Ascending aorta (tissue), 2 donors: ENCODE measurements at regions not wholly inside any gene's neighbourhood (a gene's known extent, or its start where the extent isn't known, plus 50 kb on each side); places are given as distances from the start of the nearest gene placed in this dataset.

ENCODE experiments used
- DNase-seq, 2 donors: peaks; one replicate each; pipeline ENCODE4 v3.0.0-alpha.2; 2019; ENCODE audit warnings: low spot score in 2 of 2
- H3K27ac ChIP-seq, 2 donors: fragments of 200-600 bp; sonication (generic); one replicate each; pipeline ENCODE4 v1.5.1; 2016 to 2017; ENCODE audit warnings: mild to moderate bottlenecking in 1 of 2
- H3K27me3 ChIP-seq: fragments of 200-600 bp; sonication (generic); one replicate; pipeline ENCODE4 v1.5.1; 2017
- H3K36me3 ChIP-seq, 2 donors: fragments of 200-600 bp; sonication (generic); one replicate each; pipeline ENCODE4 v1.5.1; 2016
- H3K4me1 ChIP-seq, 2 donors: fragments of 200-600 bp; sonication (generic); one replicate each; pipeline ENCODE4 v1.5.1; 2016 to 2017; ENCODE audit warnings: mild to moderate bottlenecking in 1 of 2
- H3K4me3 ChIP-seq, 2 donors: fragments of 200-600 bp; sonication (generic); one replicate each; pipeline ENCODE4 v1.5.1; 2016 to 2017; ENCODE audit warnings: mild to moderate bottlenecking in 1 of 2
- H3K9me3 ChIP-seq, 2 donors: fragments of 200-600 bp; sonication (generic); one replicate each; pipeline ENCODE4 v1.5.1; 2016
- intact Hi-C: fragments of 100-400 bp; cut with DNase I; formaldehyde crosslinking; loops from one replicate; pipeline ENCODE4 v1.15.1; 2023
- TF ChIP-seq, protein P1 (sequence below), 3 experiments: fragments of 200-600 bp in 2 of 3; fragments of 450-650 bp in 1 of 3; sonication (generic) in 2 of 3; IDR thresholded peaks; one replicate each; pipeline ENCODE4 v1.5.1; 2016 to 2019; ENCODE audit warnings: antibody characterized with exemption in 3 of 3, mild to moderate bottlenecking in 1 of 3, moderate library complexity in 1 of 3

DNA sequence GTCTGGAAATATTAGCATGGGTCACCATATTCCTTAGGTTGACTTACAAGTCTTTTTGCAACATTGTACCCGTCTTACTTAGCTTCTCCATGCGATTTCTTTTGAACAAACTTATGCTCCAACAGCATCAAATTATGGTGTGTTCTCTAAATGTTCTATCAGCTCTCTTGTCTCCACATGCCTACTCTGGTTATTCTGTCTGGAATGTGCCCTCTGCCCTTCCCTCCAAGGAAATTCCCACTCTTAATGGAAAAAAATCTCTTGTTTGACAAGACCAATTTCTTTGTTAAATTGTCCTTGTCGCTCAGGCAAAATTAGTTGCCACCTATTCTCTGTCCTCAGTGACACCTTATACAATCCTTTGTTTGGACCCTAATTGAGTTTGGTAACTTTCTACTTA, 522.8 kb upstream of the LUZP2 start:
- no peaks in the 10 kb centered on the region for H3K27me3 ChIP-seq
- DNase-seq = no peak
- intact Hi-C loops = no loop called here
- no peaks in the 10 kb centered on the region for H3K4me1 ChIP-seq
- no peak overlapping the region for H3K27ac ChIP-seq
- TF ChIP-seq, protein P1, sequence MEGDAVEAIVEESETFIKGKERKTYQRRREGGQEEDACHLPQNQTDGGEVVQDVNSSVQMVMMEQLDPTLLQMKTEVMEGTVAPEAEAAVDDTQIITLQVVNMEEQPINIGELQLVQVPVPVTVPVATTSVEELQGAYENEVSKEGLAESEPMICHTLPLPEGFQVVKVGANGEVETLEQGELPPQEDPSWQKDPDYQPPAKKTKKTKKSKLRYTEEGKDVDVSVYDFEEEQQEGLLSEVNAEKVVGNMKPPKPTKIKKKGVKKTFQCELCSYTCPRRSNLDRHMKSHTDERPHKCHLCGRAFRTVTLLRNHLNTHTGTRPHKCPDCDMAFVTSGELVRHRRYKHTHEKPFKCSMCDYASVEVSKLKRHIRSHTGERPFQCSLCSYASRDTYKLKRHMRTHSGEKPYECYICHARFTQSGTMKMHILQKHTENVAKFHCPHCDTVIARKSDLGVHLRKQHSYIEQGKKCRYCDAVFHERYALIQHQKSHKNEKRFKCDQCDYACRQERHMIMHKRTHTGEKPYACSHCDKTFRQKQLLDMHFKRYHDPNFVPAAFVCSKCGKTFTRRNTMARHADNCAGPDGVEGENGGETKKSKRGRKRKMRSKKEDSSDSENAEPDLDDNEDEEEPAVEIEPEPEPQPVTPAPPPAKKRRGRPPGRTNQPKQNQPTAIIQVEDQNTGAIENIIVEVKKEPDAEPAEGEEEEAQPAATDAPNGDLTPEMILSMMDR (IDR thresholded peaks at IDR 0.05) = no peak
- H3K4me3 ChIP-seq = no peak overlapping the region
- no peaks in the 10 kb centered on the region for H3K9me3 ChIP-seq
- no peaks in the 10 kb centered on the region for H3K36me3 ChIP-seq

GRCh38 chr11:23974601-23975000, 522.3 kb upstream of the LUZP2 start:
- Histone ChIP-seq H3K27me3 (no peaks in the 10 kb centered on the region), H3K9me3 (no peaks in the 10 kb centered on the region), H3K4me1 (no peaks in the 10 kb centered on the region), H3K27ac (no peak overlapping the region), H3K36me3 (no peaks in the 10 kb centered on the region), H3K4me3 (no peak overlapping the region)
- intact Hi-C loops = no loop called here
- no peak for DNase-seq
- TF ChIP-seq, protein P1 (IDR thresholded peaks at IDR 0.05) = no peak

GRCh38 chr11:23976426-23976825, 520.4 kb upstream of the LUZP2 start:
- H3K4me1 ChIP-seq = no peaks in the 10 kb centered on the region
- H3K4me3 ChIP-seq = no peak overlapping the region
- no peak overlapping the region for H3K27ac ChIP-seq
- H3K36me3 ChIP-seq = no peaks in the 10 kb centered on the region
- H3K9me3 ChIP-seq = no peaks in the 10 kb centered on the region
- intact Hi-C loops = no loop called here
- H3K27me3 ChIP-seq = no peaks in the 10 kb centered on the region
- TF ChIP-seq, protein P1 (IDR thresholded peaks at IDR 0.05) = no peak
- DNase-seq = no peak

GRCh38 chr11:23976841-23977271, 520.0 kb upstream of the LUZP2 start:
- Histone ChIP-seq H3K27me3 (no peaks in the 10 kb centered on the region), H3K27ac (no peak overlapping the region), H3K36me3 (no peaks in the 10 kb centered on the region), H3K9me3 (no peaks in the 10 kb centered on the region), H3K4me3 (no peak overlapping the region), H3K4me1 (no peaks in the 10 kb centered on the region)
- TF ChIP-seq, protein P1 (IDR thresholded peaks at IDR 0.05) = no peak
- DNase-seq = no peak
- intact Hi-C loops = no loop called here

DNA sequence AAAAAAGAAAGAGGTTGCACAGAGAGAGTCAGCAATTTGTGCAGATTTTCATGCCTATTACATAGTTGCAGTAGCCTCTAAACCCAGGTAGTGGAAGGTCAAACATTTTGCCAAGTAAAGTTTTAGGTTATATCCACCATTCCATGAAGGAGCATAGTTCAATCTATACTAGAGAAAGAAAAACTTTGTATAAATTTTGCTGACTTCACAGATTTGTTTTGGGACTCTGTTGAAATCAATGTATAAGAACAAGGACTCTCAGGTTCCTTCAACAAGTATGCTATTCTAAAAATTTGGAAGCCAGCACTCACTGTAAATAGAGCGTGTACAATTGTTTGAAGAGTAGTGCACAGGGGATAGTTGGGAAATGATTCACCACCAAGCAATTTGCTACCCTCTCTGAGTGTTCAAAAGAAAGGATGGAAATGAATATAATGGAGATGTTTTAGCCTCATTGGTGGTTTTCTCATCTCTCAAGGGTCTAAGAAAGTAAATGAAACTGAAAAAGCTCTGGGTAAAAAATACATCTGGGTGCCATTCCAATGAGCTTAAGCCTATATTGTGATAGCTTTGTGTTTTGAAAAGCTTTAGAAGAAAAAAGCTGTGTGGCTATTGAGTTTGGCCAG, 508.4 kb upstream of the LUZP2 start:
- Histone ChIP-seq H3K4me3 (no peak overlapping the region), H3K27me3 (no peaks in the 10 kb centered on the region), H3K36me3 (no peaks in the 10 kb centered on the region), H3K27ac (no peak overlapping the region), H3K9me3 (no peaks in the 10 kb centered on the region), H3K4me1 (no peaks in the 10 kb centered on the region)
- no peak for DNase-seq
- TF ChIP-seq, protein P1 (IDR thresholded peaks at IDR 0.05) = no peak
- intact Hi-C loops = no loop called here
